Mucosa of rectum (tissue), 2 donors: ENCODE measurements at regions not wholly inside any gene's neighbourhood (a gene's known extent, or its start where the extent isn't known, plus 50 kb on each side); places are given as distances from the start of the nearest gene placed in this dataset.

Experiments used
- H3K27ac ChIP-seq, 2 donors: one replicate each; pipeline ENCODE4 v1.7.0; 2013; ENCODE audit warnings: inconsistent platforms in 2 of 2, low read depth in 2 of 2, low read length in 2 of 2
- H3K27me3 ChIP-seq, 2 donors: one replicate each; pipeline ENCODE4 v1.7.0; 2013; ENCODE audit warnings: low read length in 2 of 2; ENCODE audit not compliant: control insufficient read depth in 2 of 2, insufficient read depth in 2 of 2
- H3K36me3 ChIP-seq, 2 donors: one replicate each; pipeline ENCODE4 v1.7.0; 2013; ENCODE audit warnings: low read length in 2 of 2; ENCODE audit not compliant: control insufficient read depth in 2 of 2, insufficient read depth in 2 of 2
- H3K4me1 ChIP-seq, 2 donors: one replicate each; pipeline ENCODE4 v1.7.0; 2013; ENCODE audit warnings: low read length in 2 of 2, mild to moderate bottlenecking in 1 of 2; ENCODE audit not compliant: control insufficient read depth in 2 of 2, insufficient read depth in 2 of 2
- H3K4me3 ChIP-seq, 2 donors: one replicate each; pipeline ENCODE4 v1.7.0; 2013; ENCODE audit warnings: low read length in 2 of 2
- H3K9ac ChIP-seq, 2 donors: one replicate each; pipeline ENCODE4 v1.7.0; 2013; ENCODE audit warnings: low read length in 2 of 2, low read depth in 1 of 2, mild to moderate bottlenecking in 1 of 2
- H3K9me3 ChIP-seq, 2 donors: one replicate each; pipeline ENCODE4 v1.7.0; 2013; ENCODE audit warnings: low read length in 2 of 2; ENCODE audit not compliant: control insufficient read depth in 2 of 2
- donor health status: healthy.
- donor health status: Normal muscosa, but diverticular disease.

DNA sequence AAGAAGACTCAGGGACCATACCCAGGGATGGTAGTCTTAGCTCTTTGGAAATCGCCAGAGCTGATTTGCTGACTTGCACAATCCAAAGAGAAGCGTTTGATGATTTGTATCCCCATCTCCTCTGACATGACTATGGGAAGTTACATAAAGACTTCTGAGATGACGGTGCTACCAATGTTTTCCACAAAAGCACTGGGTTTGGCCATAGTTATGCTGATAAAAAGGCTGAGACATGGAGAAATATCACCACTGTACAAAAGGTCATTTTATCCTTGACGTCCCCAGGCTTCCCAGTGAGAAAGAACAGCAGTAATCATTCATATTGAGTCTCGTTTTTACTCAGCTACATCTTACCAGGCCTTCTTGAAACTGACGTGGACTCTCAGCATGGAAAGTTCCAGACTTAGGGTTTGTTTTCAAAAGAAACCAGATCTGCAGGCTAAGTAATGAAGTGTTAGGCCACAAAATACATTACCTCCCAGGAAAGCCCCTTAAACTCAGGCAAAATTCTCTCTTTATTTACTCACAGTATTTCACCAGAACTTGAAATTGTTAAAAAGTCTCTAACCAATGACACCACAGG is 370.3 kb upstream of the JARID2 start:
- Histone ChIP-seq H3K36me3 (no peaks in the 10 kb centered on the region), H3K27ac (no peak overlapping the region), H3K4me1 (no peaks in the 10 kb centered on the region), H3K27me3 (no peaks in the 10 kb centered on the region), H3K4me3 (no peak overlapping the region), H3K9me3 (no peaks in the 10 kb centered on the region), H3K9ac (no peak overlapping the region)

DNA sequence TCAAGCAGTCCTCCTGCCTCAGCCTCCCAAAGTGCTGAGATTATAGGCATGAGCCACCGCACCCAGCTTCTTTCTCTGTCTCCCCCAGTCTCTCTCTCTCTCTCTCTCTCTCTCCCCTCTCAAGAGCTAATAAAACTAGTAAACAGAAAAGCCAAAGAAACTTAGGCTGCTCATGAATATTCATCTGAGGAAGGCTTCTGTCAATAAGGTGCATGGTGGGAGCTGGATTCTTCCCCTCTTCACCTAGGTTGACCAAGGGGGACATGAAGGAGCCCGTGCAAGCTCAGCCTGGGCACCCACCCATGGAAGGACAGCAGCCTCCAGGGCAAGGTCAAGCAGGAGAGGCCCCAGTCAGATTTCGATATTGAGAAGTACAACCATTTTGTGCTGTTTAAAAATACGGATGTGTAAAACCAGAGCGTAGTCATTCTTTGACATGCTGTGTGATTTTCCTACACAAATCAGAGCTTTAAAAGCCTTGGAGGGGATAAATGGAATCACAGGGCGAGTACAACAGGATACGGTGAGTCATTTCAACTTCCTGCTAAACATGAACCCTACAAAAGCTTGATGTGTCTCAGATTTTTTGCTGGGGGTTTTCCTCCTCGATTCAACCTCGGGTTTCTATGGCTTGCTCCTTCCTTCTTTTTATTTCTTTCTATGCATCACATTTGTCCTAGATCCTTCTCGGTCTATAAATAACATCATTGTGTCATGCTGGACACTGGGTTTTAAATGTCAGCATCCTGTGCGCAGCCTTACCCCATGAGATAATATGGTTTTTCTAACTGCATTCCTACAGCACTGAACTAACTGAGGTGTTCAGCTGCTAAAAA is 368.9 kb upstream of the JARID2 start:
- no peak overlapping the region for H3K27ac ChIP-seq
- no peak overlapping the region for H3K9ac ChIP-seq
- no peaks in the 10 kb centered on the region for H3K27me3 ChIP-seq
- no peaks in the 10 kb centered on the region for H3K9me3 ChIP-seq
- H3K36me3 ChIP-seq, result no peaks in the 10 kb centered on the region
- no peak overlapping the region for H3K4me3 ChIP-seq
- H3K4me1 ChIP-seq, result no peaks in the 10 kb centered on the region

DNA sequence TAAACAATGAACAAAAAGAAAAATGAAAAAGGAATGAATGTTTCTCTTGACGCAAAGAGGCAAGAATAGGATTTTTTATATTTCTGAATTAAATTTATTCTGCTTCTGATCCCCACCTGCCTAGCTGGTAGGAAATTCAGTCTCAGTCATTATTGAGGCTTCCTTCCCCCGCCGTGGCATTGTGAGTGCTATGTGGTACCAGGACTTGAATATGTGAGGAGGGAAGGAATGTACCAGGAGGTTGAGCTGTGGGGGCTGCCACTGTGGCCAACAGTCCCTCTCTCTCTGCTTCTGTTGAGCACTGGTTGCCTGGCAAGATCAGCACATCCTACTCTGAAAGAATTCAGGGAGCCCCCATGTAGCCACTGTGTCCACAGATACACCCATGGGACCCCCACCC is 368.1 kb upstream of the JARID2 start:
- Histone ChIP-seq H3K27ac (no peak overlapping the region), H3K9me3 (no peaks in the 10 kb centered on the region), H3K9ac (no peak overlapping the region), H3K4me3 (no peak overlapping the region), H3K36me3 (no peaks in the 10 kb centered on the region), H3K4me1 (peaks cover 0 to 6% of the 10 kb centered on the region in 2 donors), H3K27me3 (no peaks in the 10 kb centered on the region)

DNA sequence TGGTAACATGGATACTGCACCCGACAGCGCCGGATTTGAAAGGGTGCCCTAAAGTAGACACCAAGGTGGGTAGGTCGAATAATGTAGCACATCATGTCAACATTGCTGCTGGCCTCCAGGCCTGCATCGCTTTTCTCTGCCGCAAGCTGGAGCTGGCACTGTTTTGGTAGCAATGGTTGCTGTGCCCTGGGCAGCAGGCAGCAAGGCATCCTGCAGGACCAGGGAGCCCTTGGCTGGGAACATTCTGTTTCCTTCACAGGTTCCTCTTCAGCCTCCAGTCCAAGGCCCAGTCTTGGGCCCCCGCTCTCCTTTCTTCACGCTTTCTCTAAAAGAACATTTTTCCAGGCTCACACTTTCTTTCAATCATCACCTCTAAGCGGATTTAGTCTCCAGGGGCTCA is 365.8 kb upstream of the JARID2 start:
- Histone ChIP-seq H3K4me3 (no peak overlapping the region), H3K9me3 (no peaks in the 10 kb centered on the region), H3K36me3 (no peaks in the 10 kb centered on the region), H3K4me1 (peaks cover 0 to 6% of the 10 kb centered on the region in 2 donors), H3K27ac (no peak overlapping the region), H3K27me3 (no peaks in the 10 kb centered on the region), H3K9ac (no peak overlapping the region)

DNA sequence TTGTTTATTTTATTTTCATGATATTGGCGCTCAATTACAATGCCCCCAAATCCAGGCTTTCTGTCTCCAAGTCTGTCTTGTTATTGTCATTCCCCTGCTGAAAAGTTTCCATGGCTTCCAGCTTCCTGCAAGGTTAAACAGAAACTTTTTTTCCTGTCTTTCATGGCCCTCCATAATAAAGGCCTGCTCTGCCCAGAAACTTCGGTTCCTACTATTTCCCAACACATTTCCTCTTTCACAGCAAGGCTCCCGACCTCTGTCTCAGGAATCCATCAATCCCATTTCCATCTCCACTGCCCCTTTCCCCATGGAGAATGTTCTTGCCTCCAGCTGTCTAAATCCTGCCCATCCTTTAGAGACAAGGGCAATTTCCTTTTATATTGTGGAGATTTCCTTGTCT is 365.2 kb upstream of the JARID2 start:
- Histone ChIP-seq H3K27ac (peak overlapping the region in 1 of 2 donors; percentile 19), H3K9ac (no peak overlapping the region), H3K9me3 (no peaks in the 10 kb centered on the region), H3K27me3 (no peaks in the 10 kb centered on the region), H3K36me3 (no peaks in the 10 kb centered on the region), H3K4me1 (peaks cover 0 to 6% of the 10 kb centered on the region in 2 donors), H3K4me3 (no peak overlapping the region)

DNA sequence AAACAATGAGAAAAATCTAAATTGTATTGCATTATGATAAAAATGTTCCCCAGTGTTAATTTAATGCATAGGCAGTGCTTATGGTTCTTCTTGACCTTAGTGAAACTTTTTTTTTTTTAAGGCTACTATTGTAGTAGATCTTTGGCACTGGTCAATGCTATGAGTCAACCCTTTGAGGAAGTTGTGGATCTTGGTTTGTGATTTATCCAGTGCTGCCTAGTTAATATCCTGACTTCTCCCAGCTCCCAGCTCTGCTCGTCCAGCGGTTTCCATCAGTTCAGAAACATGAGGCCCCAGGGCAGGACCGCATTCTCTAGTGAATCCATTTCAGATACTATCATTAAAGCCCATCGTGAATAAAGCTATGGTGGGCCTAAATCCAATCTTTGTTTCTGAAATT is 364.5 kb upstream of the JARID2 start:
- Histone ChIP-seq H3K27me3 (no peaks in the 10 kb centered on the region), H3K36me3 (no peaks in the 10 kb centered on the region), H3K4me3 (no peak overlapping the region), H3K27ac (no peak overlapping the region), H3K9ac (no peak overlapping the region), H3K9me3 (no peaks in the 10 kb centered on the region), H3K4me1 (peaks cover 0 to 6% of the 10 kb centered on the region in 2 donors)

DNA sequence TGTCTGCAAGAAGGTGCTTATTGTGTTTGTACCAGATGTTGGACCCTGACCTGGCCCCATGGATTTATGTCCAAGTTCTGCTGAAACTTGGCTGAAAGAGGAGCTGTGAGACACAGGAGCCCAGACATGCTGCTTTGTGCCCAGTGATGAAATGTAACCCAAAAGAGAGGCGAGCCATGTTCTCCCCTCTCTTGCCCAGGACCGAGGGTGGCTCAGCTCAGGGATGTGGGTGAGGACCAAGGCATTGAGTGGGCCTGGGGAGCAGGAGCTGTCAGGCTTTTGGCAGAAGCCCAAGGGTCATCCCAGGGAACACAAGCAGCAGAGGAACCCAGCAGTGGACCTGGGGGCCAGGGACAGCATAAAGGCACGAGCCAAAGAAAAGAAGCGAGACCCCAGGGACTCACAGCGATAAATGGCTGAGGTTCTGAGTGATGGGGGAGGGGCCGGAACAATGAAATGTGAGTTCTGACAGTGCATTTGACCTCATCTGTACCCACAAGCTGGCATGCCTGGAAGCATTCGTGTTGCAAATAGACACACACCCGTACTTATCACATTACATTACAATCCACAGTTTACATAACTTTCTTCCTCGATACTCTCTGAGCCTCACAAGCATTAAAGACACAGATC is 363.4 kb upstream of the JARID2 start:
- Histone ChIP-seq H3K27ac (no peak overlapping the region), H3K36me3 (no peaks in the 10 kb centered on the region), H3K4me3 (no peak overlapping the region), H3K9me3 (no peaks in the 10 kb centered on the region), H3K27me3 (no peaks in the 10 kb centered on the region), H3K9ac (no peak overlapping the region), H3K4me1 (peaks cover 0 to 6% of the 10 kb centered on the region in 2 donors)

DNA sequence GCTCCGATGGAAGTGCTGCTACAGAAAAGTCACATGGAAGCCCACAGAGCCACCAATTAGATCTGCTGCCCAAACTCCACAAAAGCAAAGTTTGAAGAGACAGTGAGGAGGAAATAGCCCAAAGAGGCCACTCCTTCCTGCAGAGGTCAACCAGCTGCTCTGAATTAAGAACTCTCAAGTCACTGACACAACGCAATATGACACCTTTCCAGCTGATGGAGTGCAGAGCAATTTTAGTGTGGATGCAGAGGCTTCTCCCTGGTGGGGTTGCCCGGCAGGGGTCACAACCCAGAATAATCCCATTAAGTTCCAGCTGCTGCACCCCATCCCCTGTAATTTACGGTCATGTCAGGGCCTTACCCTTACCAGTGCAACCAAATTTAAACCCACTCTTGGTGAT is 361.9 kb upstream of the JARID2 start:
- no peaks in the 10 kb centered on the region for H3K27me3 ChIP-seq
- no peak overlapping the region for H3K4me3 ChIP-seq
- peaks cover 0 to 6% of the 10 kb centered on the region in 2 donors for H3K4me1 ChIP-seq
- H3K36me3 ChIP-seq, result no peaks in the 10 kb centered on the region
- no peak overlapping the region for H3K9ac ChIP-seq
- no peak overlapping the region for H3K27ac ChIP-seq
- no peaks in the 10 kb centered on the region for H3K9me3 ChIP-seq

DNA sequence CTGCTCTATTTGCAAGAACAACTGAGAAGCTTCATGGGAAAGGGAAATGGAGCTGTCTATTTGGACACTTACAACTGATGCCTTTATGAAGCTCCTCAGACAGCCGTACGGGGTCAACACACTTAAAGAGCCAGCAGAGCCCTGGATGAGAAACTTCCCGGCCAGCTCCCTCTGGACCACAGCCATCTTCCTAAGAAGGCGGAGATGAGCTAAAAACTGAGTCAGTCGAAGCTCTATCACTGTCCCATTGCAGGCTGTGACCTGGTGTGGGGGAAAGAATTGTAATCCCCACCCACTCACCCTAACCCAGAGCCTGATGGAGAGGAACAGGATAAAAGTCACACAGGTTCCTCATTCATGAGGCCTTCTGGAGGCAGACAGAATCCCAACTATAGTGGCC is 360.4 kb upstream of the JARID2 start:
- Histone ChIP-seq H3K4me3 (no peak overlapping the region), H3K9me3 (no peaks in the 10 kb centered on the region), H3K9ac (no peak overlapping the region), H3K27ac (no peak overlapping the region), H3K4me1 (peaks cover 0 to 12% of the 10 kb centered on the region in 2 donors), H3K36me3 (no peaks in the 10 kb centered on the region), H3K27me3 (no peaks in the 10 kb centered on the region)

DNA sequence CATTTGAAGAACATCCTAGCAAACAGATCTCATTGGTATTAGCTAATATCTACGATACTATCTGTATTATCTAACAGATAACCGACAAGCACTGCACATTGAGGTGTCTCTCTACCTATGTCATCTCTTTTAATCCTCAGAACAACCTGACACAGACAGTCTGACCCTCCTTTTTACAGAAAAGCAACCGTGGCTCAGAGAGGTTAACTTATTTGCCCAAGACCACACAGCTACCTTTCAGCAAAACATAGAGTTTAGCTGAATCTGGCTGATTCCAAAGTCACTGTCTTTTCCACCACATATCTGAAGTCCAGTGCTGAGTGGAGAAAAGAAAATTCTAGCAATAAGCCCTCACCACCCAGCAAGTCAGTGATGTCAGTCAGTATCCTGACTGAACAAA is 358.7 kb upstream of the JARID2 start:
- Histone ChIP-seq H3K36me3 (no peaks in the 10 kb centered on the region), H3K9ac (no peak overlapping the region), H3K27me3 (no peaks in the 10 kb centered on the region), H3K27ac (no peak overlapping the region), H3K4me1 (peaks cover 0 to 11% of the 10 kb centered on the region in 2 donors), H3K4me3 (no peak overlapping the region), H3K9me3 (no peaks in the 10 kb centered on the region)
